ENCODE measurements at regions not wholly inside any gene's neighbourhood (a gene's known extent, or its start where the extent isn't known, plus 50 kb on each side); places are given as distances from the start of the nearest gene placed in this dataset.

- Histone ChIP-seq H3F3A (ENCODE audit: low read length, unreplicated experiment) (no peaks in the 10 kb centered on the region), H3K27ac (ENCODE audit: low read length) (no peak overlapping the region), H3K9me2 (replicated peaks; ENCODE audit: low read length) (no peaks in the 10 kb centered on the region), H3K9ac (ENCODE audit: low read length) (no peak overlapping the region), H3K36me3 (ENCODE audit: low read depth, low read length) (no peaks in the 10 kb centered on the region), H3K27me3 (ENCODE audit: low read length) (no peaks in the 10 kb centered on the region), H3K79me2 (ENCODE audit: low read length) (no peaks in the 10 kb centered on the region), H3K9me3 (ENCODE audit: low read length) (no peaks in the 10 kb centered on the region), H3K4me1 (ENCODE audit: insufficient read depth, low read length) (no peaks in the 10 kb centered on the region), H2AFZ (ENCODE audit: low read length) (no peak overlapping the region), H4K20me1 (ENCODE audit: low read length) (no peaks in the 10 kb centered on the region), H3K4me3 (ENCODE audit: low read length) (no peak overlapping the region), H3K4me2 (ENCODE audit: low read length) (no peak overlapping the region)
- TF ChIP-seq EZH2phosphoT487 (IDR thresholded peaks at IDR 0.05; ENCODE audit: borderline replicate concordance, low read length) (no peak), EZH2 (IDR thresholded peaks at IDR 0.05; ENCODE audit: low read length, unreplicated experiment) (no peak)
- TF ChIP-seq, protein P1, sequence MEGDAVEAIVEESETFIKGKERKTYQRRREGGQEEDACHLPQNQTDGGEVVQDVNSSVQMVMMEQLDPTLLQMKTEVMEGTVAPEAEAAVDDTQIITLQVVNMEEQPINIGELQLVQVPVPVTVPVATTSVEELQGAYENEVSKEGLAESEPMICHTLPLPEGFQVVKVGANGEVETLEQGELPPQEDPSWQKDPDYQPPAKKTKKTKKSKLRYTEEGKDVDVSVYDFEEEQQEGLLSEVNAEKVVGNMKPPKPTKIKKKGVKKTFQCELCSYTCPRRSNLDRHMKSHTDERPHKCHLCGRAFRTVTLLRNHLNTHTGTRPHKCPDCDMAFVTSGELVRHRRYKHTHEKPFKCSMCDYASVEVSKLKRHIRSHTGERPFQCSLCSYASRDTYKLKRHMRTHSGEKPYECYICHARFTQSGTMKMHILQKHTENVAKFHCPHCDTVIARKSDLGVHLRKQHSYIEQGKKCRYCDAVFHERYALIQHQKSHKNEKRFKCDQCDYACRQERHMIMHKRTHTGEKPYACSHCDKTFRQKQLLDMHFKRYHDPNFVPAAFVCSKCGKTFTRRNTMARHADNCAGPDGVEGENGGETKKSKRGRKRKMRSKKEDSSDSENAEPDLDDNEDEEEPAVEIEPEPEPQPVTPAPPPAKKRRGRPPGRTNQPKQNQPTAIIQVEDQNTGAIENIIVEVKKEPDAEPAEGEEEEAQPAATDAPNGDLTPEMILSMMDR (conservative IDR thresholded peaks at IDR 0.05; ENCODE audit: low read depth, low read length) = peak; percentile 53; the same call in 1 of the 2 replicates
- no TSS peak for BruUV-seq (replicated peaks)
- CTCF ChIA-PET = no interaction called here
- peak; percentile 32 for DNase-seq
- no peak for ATAC-seq
- POLR2A ChIA-PET (ENCODE audit: unreplicated experiment) = no interaction called here
- intact Hi-C loops (cut with micrococcal nuclease) = no loop called here
Observed at GRCh38 chr18:40935423-40935822, 1019.6 kb upstream of the PIK3C3 start.

DNA sequence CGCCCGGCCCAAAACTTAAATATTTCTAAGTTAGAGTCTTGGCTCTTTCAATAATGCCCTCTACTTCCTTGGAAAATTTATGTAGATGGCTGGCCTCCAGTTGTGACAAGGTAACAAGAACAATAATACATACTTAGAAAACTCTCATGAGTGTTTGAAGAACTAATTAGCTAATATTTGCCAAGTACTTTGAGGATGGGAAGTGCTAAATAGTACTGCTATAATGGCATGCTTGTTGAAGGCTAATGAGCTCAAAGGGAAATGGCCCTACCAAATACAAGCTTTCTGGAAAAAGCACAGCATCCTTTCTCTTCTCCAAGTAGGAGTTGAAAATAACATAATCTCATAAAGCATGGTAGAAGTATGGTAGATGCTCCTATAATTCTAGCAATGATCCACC lies 1022.2 kb upstream of the PIK3C3 start:
- no peaks in the 10 kb centered on the region for H3F3A ChIP-seq (ENCODE audit: low read length, unreplicated experiment)
- H3K4me2 ChIP-seq (ENCODE audit: low read length) = no peak overlapping the region
- H3K4me1 ChIP-seq (ENCODE audit: insufficient read depth, low read length) = no peaks in the 10 kb centered on the region
- no peaks in the 10 kb centered on the region for H3K79me2 ChIP-seq (ENCODE audit: low read length)
- no peaks in the 10 kb centered on the region for H3K9me3 ChIP-seq (ENCODE audit: low read length)
- ChIA-PET POLR2A (ENCODE audit: unreplicated experiment) (no interaction called here), CTCF (no interaction called here)
- no peak overlapping the region for H3K27ac ChIP-seq (ENCODE audit: low read length)
- intact Hi-C loops (cut with micrococcal nuclease) = no loop called here
- H4K20me1 ChIP-seq (ENCODE audit: low read length) = no peaks in the 10 kb centered on the region
- H3K9ac ChIP-seq (ENCODE audit: low read length) = no peak overlapping the region
- H3K36me3 ChIP-seq (ENCODE audit: low read depth, low read length) = no peaks in the 10 kb centered on the region
- H3K9me2 ChIP-seq (replicated peaks; ENCODE audit: low read length) = no peaks in the 10 kb centered on the region
- DNase-seq = no peak
- ATAC-seq = no peak
- H2AFZ ChIP-seq (ENCODE audit: low read length) = no peak overlapping the region
- H3K27me3 ChIP-seq (ENCODE audit: low read length) = no peaks in the 10 kb centered on the region
- TF ChIP-seq EZH2phosphoT487 (IDR thresholded peaks at IDR 0.05; ENCODE audit: borderline replicate concordance, low read length) (no peak), EZH2 (IDR thresholded peaks at IDR 0.05; ENCODE audit: low read length, unreplicated experiment) (no peak)
- TF ChIP-seq, protein P1 (conservative IDR thresholded peaks at IDR 0.05; ENCODE audit: low read depth, low read length) = no peak
- H3K4me3 ChIP-seq (ENCODE audit: low read length) = no peak overlapping the region
- BruUV-seq (replicated peaks) = no TSS peak

GRCh38 chr18:40930211-40930882 lies 1024.7 kb upstream of the PIK3C3 start:
- TF ChIP-seq, protein P1 (conservative IDR thresholded peaks at IDR 0.05; ENCODE audit: low read depth, low read length) = no peak
- TF ChIP-seq EZH2phosphoT487 (IDR thresholded peaks at IDR 0.05; ENCODE audit: borderline replicate concordance, low read length) (no peak), EZH2 (IDR thresholded peaks at IDR 0.05; ENCODE audit: low read length, unreplicated experiment) (no peak)
- H3K4me2 ChIP-seq (ENCODE audit: low read length) = no peak overlapping the region
- no peak overlapping the region for H3K9ac ChIP-seq (ENCODE audit: low read length)
- intact Hi-C loops (cut with micrococcal nuclease) = no loop called here
- no peak overlapping the region for H3K27ac ChIP-seq (ENCODE audit: low read length)
- H3K4me3 ChIP-seq (ENCODE audit: low read length) = no peak overlapping the region
- no peaks in the 10 kb centered on the region for H3K36me3 ChIP-seq (ENCODE audit: low read depth, low read length)
- no peaks in the 10 kb centered on the region for H3K9me2 ChIP-seq (replicated peaks; ENCODE audit: low read length)
- ChIA-PET POLR2A (ENCODE audit: unreplicated experiment) (no interaction called here), CTCF (no interaction called here)
- no peak overlapping the region for H2AFZ ChIP-seq (ENCODE audit: low read length)
- no peaks in the 10 kb centered on the region for H3K79me2 ChIP-seq (ENCODE audit: low read length)
- ATAC-seq = no peak
- DNase-seq = no peak
- H3F3A ChIP-seq (ENCODE audit: low read length, unreplicated experiment) = no peaks in the 10 kb centered on the region
- no peaks in the 10 kb centered on the region for H3K27me3 ChIP-seq (ENCODE audit: low read length)
- BruUV-seq (replicated peaks) = no TSS peak
- no peaks in the 10 kb centered on the region for H4K20me1 ChIP-seq (ENCODE audit: low read length)
- no peaks in the 10 kb centered on the region for H3K4me1 ChIP-seq (ENCODE audit: insufficient read depth, low read length)
- H3K9me3 ChIP-seq (ENCODE audit: low read length) = no peaks in the 10 kb centered on the region
